K562 (cell line): ENCODE measurements at regions not wholly inside any gene's neighbourhood (a gene's known extent, or its start where the extent isn't known, plus 50 kb on each side); places are given as distances from the start of the nearest gene placed in this dataset.

Experiments
- ATAC-seq: fragments of 200-7000 bp; cut with Tn5 transposase; 3 replicates; pipeline ENCODE4 v1.9.1; 2020; ENCODE audit warnings: moderate library complexity
- BruUV-seq: library from RNA; stranded (reverse); fragments of 400-500 nt; replicated peaks from 2 replicates; lab custom pipeline; 2021; lab: Mats Ljungman, UMichigan
- CTCF ChIA-PET: fragments of 300-600 bp; formaldehyde crosslinking; extraction: SDS; loops from one replicate; lab custom pipeline; 2021; ENCODE audit warnings: low intra/inter-chr PET ratio; lab: Yijun Ruan, JAX
- POLR2A ChIA-PET: fragments of 300-600, 350-650 bp; sonication (Branson Sonifier 250); formaldehyde crosslinking; extraction: SDS; loops from one replicate; lab custom pipeline; 2021; ENCODE audit warnings: antibody characterized with exemption, inconsistent platforms; lab: Yijun Ruan, JAX
- DNase-seq, 4 experiments: peaks; one replicate each; pipeline versions ENCODE4 v3.0.0 to v3.0.0-alpha.2; 2011 to 2018; ENCODE audit warnings: low spot score in 3 of 4, mixed read lengths in 3 of 4; ENCODE audit errors: extremely low read depth in 1 of 4
- FAIRE-seq: peaks from 2 replicates; lab custom pipeline; 2011; peaks lifted over from hg19 to GRCh38; lab: Jason Lieb, UNC
- H2AFZ ChIP-seq: 2 replicates; pipeline ENCODE4 v1.6.0; 2011; ENCODE audit warnings: low read depth, low read length, control low read depth, inconsistent platforms
- H3K27ac ChIP-seq: fragments of 200-600 bp; 3 replicates; pipeline ENCODE4 v1.8.0; 2011; ENCODE audit warnings: low read depth, mild to moderate bottlenecking, control low read depth, inconsistent platforms, low read length, moderate library complexity, mixed read lengths; ENCODE audit errors: extremely low read depth
- H3K27me3 ChIP-seq, 2 experiments: fragments of 300-600 bp in 1 of 2; 2 replicates in 1 of 2; 3 replicates in 1 of 2; pipeline versions ENCODE4 v1.6.0 to v1.8.0; 2011; ENCODE audit warnings: inconsistent platforms in 2 of 2, low read length in 2 of 2, mild to moderate bottlenecking in 1 of 2, mixed read lengths in 1 of 2, moderate library complexity in 1 of 2; ENCODE audit not compliant: control insufficient read depth in 2 of 2, insufficient read depth in 2 of 2
- H3K36me3 ChIP-seq: fragments of 300-600 bp; 3 replicates; pipeline ENCODE4 v1.8.0; 2011; ENCODE audit warnings: mild to moderate bottlenecking, low read length, inconsistent platforms; ENCODE audit not compliant: control insufficient read depth, insufficient read depth
- H3K4me1 ChIP-seq, 2 experiments: fragments of 200-600 bp in 1 of 2; replicated peaks in 1 of 2; 2 replicates in 1 of 2; 3 replicates in 1 of 2; pipeline versions ENCODE4 v1.5.1 to v1.8.0; 2011; ENCODE audit warnings: inconsistent platforms in 2 of 2, low read length in 2 of 2, mild to moderate bottlenecking in 1 of 2, mixed read lengths in 1 of 2, moderate library complexity in 1 of 2; ENCODE audit not compliant: control insufficient read depth in 2 of 2, insufficient read depth in 2 of 2
- H3K4me2 ChIP-seq: 2 replicates; pipeline ENCODE4 v1.6.1; 2011; ENCODE audit warnings: low read length, control low read depth, inconsistent platforms, mixed read lengths; ENCODE audit not compliant: insufficient read depth
- H3K4me3 ChIP-seq: fragments of 200-600 bp; sonication (generic), shearing (Covaris generic); 2 replicates; pipeline ENCODE4 v1.5.1; 2016; ENCODE audit warnings: control low read depth, inconsistent platforms
- H3K79me2 ChIP-seq: fragments of 200-600 bp; 3 replicates; pipeline ENCODE4 v1.8.0; 2011; ENCODE audit warnings: low read length, inconsistent platforms; ENCODE audit not compliant: control insufficient read depth, insufficient read depth
- H3K9ac ChIP-seq, 2 experiments: 2 replicates each; pipeline versions ENCODE4 v1.6.0 to v1.6.1; 2011; ENCODE audit warnings: low read depth in 2 of 2, low read length in 2 of 2, control low read depth in 1 of 2, inconsistent platforms in 1 of 2, mild to moderate bottlenecking in 1 of 2, mixed read lengths in 1 of 2; ENCODE audit not compliant: insufficient read depth in 1 of 2
- H3K9me1 ChIP-seq: one replicate; pipeline ENCODE4 v1.6.0; 2011; ENCODE audit warnings: inconsistent platforms, mild to moderate bottlenecking, low read length, moderate library complexity; ENCODE audit not compliant: control insufficient read depth, insufficient read depth
- H3K9me3 ChIP-seq: replicated peaks from 2 replicates; pipeline ENCODE4 v1.5.1; 2011; ENCODE audit warnings: low read depth, low read length, inconsistent platforms; ENCODE audit not compliant: control insufficient read depth, insufficient read depth
- H4K20me1 ChIP-seq: replicated peaks from 2 replicates; pipeline ENCODE4 v1.6.1; 2011; ENCODE audit warnings: low read length, inconsistent platforms, mixed read lengths; ENCODE audit not compliant: control insufficient read depth, insufficient read depth
- ATF4 ChIP-seq: fragments of 450-650 bp; formaldehyde crosslinking; IDR thresholded peaks from 2 replicates; pipeline ENCODE4 v1.4.0; 2022; ENCODE audit warnings: mild to moderate bottlenecking, moderate library complexity
- EGR1 ChIP-seq: fragments of 450-650 bp; conservative IDR thresholded peaks from 2 replicates; pipeline ENCODE4 v1.6.1; 2017; ENCODE audit warnings: mild to moderate bottlenecking
- EP300 ChIP-seq: IDR thresholded peaks from 2 replicates; pipeline ENCODE4 v1.6.1; 2012; ENCODE audit warnings: low read length, improper control_type of control experiment
- GABPB1 ChIP-seq: sonication (generic); formaldehyde crosslinking; IDR thresholded peaks from 2 replicates; pipeline ENCODE4 v1.8.0; 2022; ENCODE audit warnings: mild to moderate bottlenecking, missing genetic modification reagents
- HINFP ChIP-seq: fragments of 450-650 bp; conservative IDR thresholded peaks from 2 replicates; pipeline ENCODE4 v1.6.1; 2016; ENCODE audit warnings: missing genetic modification characterization, low read depth, mild to moderate bottlenecking, control low read depth, missing compliant biosample characterization
- SPI1 ChIP-seq: IDR thresholded peaks from 2 replicates; pipeline ENCODE4 v1.6.1; 2011; ENCODE audit warnings: low read depth, low read length, control low read depth, borderline replicate concordance
- THRA ChIP-seq: fragments of 450-650 bp; IDR thresholded peaks from 2 replicates; pipeline ENCODE4 v1.6.1; 2017; ENCODE audit warnings: mild to moderate bottlenecking, moderate library complexity
- ZBTB9 ChIP-seq: fragments of 450-650 bp; formaldehyde crosslinking; IDR thresholded peaks from 2 replicates; pipeline ENCODE4 v1.4.0; 2020; ENCODE audit warnings: mild to moderate bottlenecking, moderate library complexity
- ZNF277 ChIP-seq: fragments of 250-450 bp; sonication (Bioruptor Pico); IDR thresholded peaks from 2 replicates; pipeline ENCODE4 v1.8.0; 2022; ENCODE audit warnings: inconsistent platforms, mild to moderate bottlenecking, moderate library complexity, borderline replicate concordance
- ZNF444 ChIP-seq: fragments of 250-450 bp; sonication (Bioruptor Pico); IDR thresholded peaks from 2 replicates; pipeline ENCODE4 v1.4.0; 2020; ENCODE audit warnings: mild to moderate bottlenecking, moderate library complexity
- WGBS: fragments of 100-300 bp; shearing (Covaris generic); methylation state at CpG from one replicate; pipeline ENCODE4 v1.1.6; 2016; ENCODE audit warnings: low coverage, mixed read lengths; ENCODE audit not compliant: insufficient coverage; ENCODE audit errors: missing lambda C conversion rate; 5-methylcytosine and 5-hydroxymethylcytosine counted together
- in situ Hi-C: fragments of 300-500 bp; cut with MboI; formaldehyde crosslinking; loops from 4 replicates; pipeline ENCODE4 v1.15.0; 2018; ENCODE audit warnings: inconsistent platforms, mixed read lengths
- intact Hi-C: fragments of 100-400 bp; cut with micrococcal nuclease; formaldehyde crosslinking; loops from 2 replicates; pipeline ENCODE4 v1.14.2; 2022

- 0% methylated on average over 3 of the region's 3 CpGs for WGBS
- no peak overlapping the region for H2AFZ ChIP-seq
- BruUV-seq, result no TSS peak
- no peaks in the 10 kb centered on the region for H3K9me3 ChIP-seq
- no peak overlapping the region for H3K27ac ChIP-seq
- ChIA-PET POLR2A (no interaction called here), CTCF (no interaction called here)
- no peak overlapping the region for H3K9ac ChIP-seq
- H3K9me1 ChIP-seq, result no peaks in the 10 kb centered on the region
- H3K79me2 ChIP-seq, result no peaks in the 10 kb centered on the region
- intact Hi-C loops (no loop called here), in situ Hi-C loops (no loop called here)
- H3K36me3 ChIP-seq, result no peaks in the 10 kb centered on the region
- no peak for FAIRE-seq
- ATAC-seq, result no peak
- no peak for DNase-seq
- no peaks in the 10 kb centered on the region for H3K4me1 ChIP-seq
- no peaks in the 10 kb centered on the region; a peak in 1 of 5 replicates for H3K27me3 ChIP-seq
- no peak overlapping the region for H3K4me3 ChIP-seq
- no peaks in the 10 kb centered on the region for H4K20me1 ChIP-seq
- no peak overlapping the region for H3K4me2 ChIP-seq
- TF ChIP-seq ATF4 (CRISPR knock-in tag), result no peak
- TF ChIP-seq, all 486 proteins: peak for 0
Measured at GRCh38 chr9:91055845-91056244, 254.2 kb downstream of the SYK start.

- H3K9me3 ChIP-seq, result no peaks in the 10 kb centered on the region
- BruUV-seq, result no TSS peak
- H3K4me1 ChIP-seq, result no peaks in the 10 kb centered on the region
- ATAC-seq (no peak), DNase-seq (no peak), FAIRE-seq (no peak)
- CTCF ChIA-PET, result no interaction called here
- in situ Hi-C loops, result no loop called here
- no peak overlapping the region for H3K27ac ChIP-seq
- H3K9ac ChIP-seq, result no peak overlapping the region
- intact Hi-C loops, result no loop called here
- H4K20me1 ChIP-seq, result no peaks in the 10 kb centered on the region
- 2% methylated on average over 4 of the region's 4 CpGs for whole genome bisulfite sequencing
- POLR2A ChIA-PET, result no interaction called here
- H3K9me1 ChIP-seq, result no peaks in the 10 kb centered on the region
- no peaks in the 10 kb centered on the region for H3K27me3 ChIP-seq
- H3K79me2 ChIP-seq, result no peaks in the 10 kb centered on the region
- no peak overlapping the region for H3K4me3 ChIP-seq
- no peak overlapping the region for H3K4me2 ChIP-seq
- H3K36me3 ChIP-seq, result no peaks in the 10 kb centered on the region
- H2AFZ ChIP-seq, result no peak overlapping the region
- TF ChIP-seq EGR1 (no peak), ZNF444 (CRISPR knock-in tag) (no peak), EP300 (no peak), THRA (no peak), ZNF277 (no peak), SPI1 (no peak), GABPB1 (CRISPR knock-in tag) (no peak), ZBTB9 (CRISPR knock-in tag) (no peak), HINFP (tag) (no peak)
Measured at GRCh38 chr9:91056486-91056885, 254.9 kb downstream of the SYK start.
